ENCODE measurements at regions not wholly inside any gene's neighbourhood (a gene's known extent, or its start where the extent isn't known, plus 50 kb on each side); places are given as distances from the start of the nearest gene placed in this dataset.

GRCh38 chr11:92879086-92879485 lies 90.4 kb upstream of the MTNR1B start:
- TF ChIP-seq LEF1 (IDR thresholded peaks at IDR 0.05; ENCODE audit: borderline replicate concordance) (no peak), HDGF (IDR thresholded peaks at IDR 0.05; ENCODE audit: borderline replicate concordance) (no peak), SP1 (IDR thresholded peaks at IDR 0.05) (no peak), ZNF384 (IDR thresholded peaks at IDR 0.05) (no peak), L3MBTL2 (conservative IDR thresholded peaks at IDR 0.05) (no peak), PKNOX1 (IDR thresholded peaks at IDR 0.05) (no peak), ELF4 (IDR thresholded peaks at IDR 0.05) (no peak), FOXK2 (IDR thresholded peaks at IDR 0.05) (no peak), ARNT (IDR thresholded peaks at IDR 0.05) (no peak)

Measured in HEK293T (cell line).